Uterus (tissue), 3 donors: ENCODE measurements at regions not wholly inside any gene's neighbourhood (a gene's known extent, or its start where the extent isn't known, plus 50 kb on each side); places are given as distances from the start of the nearest gene placed in this dataset.

Experiments used
- DNase-seq, 2 donors: peaks; one replicate each; pipeline ENCODE4 v3.0.0-alpha.2; 2019 to 2020
- H3K27ac ChIP-seq, 2 donors: fragments of 200-600 bp; sonication (generic); 1 replicate in 1 of 2; 2 replicates in 1 of 2; pipeline ENCODE4 v1.5.1; 2016 to 2018
- H3K27me3 ChIP-seq, 2 donors: fragments of 200-600 bp; sonication (generic); one replicate each; pipeline ENCODE4 v1.5.1; 2018 to 2019; ENCODE audit warnings: control low read depth in 1 of 2
- H3K36me3 ChIP-seq, 2 donors: fragments of 200-600 bp; sonication (generic); one replicate each; pipeline ENCODE4 v1.5.1; 2019; ENCODE audit warnings: control low read depth in 1 of 2
- H3K4me1 ChIP-seq, 2 donors: fragments of 200-600 bp; sonication (generic); one replicate each; pipeline ENCODE4 v1.5.1; 2018 to 2019; ENCODE audit warnings: control low read depth in 1 of 2
- H3K4me3 ChIP-seq, 2 donors: fragments of 200-600 bp; sonication (generic); 1 replicate in 1 of 2; 2 replicates in 1 of 2; pipeline ENCODE4 v1.5.1; 2018 to 2019; ENCODE audit warnings: mild to moderate bottlenecking in 1 of 2
- H3K9me3 ChIP-seq, 2 donors: fragments of 200-600 bp; sonication (generic); one replicate each; pipeline ENCODE4 v1.5.1; 2019; ENCODE audit warnings: control low read depth in 1 of 2
- POLR2A ChIP-seq, 2 donors: fragments of 450-650 bp; IDR thresholded peaks; one replicate each; pipeline ENCODE4 v1.6.1; 2016; ENCODE audit warnings: antibody characterized with exemption in 2 of 2, mild to moderate bottlenecking in 1 of 2, moderate library complexity in 1 of 2
- intact Hi-C: fragments of 100-400 bp; cut with DNase I; formaldehyde crosslinking; loops from one replicate; pipeline ENCODE4 v1.15.1; 2023; ENCODE audit warnings: low total_unique reads
- TF ChIP-seq, protein P1 (sequence below), 4 experiments: fragments of 200-600 bp in 2 of 4; fragments of 450-650 bp in 2 of 4; sonication (generic) in 2 of 4; IDR thresholded peaks; one replicate each; pipeline ENCODE4 v1.5.1; 2016 to 2019; ENCODE audit warnings: antibody characterized with exemption in 4 of 4, mild to moderate bottlenecking in 2 of 4, moderate library complexity in 1 of 4
- donor health status: DM: yes; HTN: yes; CAD: no.

DNA sequence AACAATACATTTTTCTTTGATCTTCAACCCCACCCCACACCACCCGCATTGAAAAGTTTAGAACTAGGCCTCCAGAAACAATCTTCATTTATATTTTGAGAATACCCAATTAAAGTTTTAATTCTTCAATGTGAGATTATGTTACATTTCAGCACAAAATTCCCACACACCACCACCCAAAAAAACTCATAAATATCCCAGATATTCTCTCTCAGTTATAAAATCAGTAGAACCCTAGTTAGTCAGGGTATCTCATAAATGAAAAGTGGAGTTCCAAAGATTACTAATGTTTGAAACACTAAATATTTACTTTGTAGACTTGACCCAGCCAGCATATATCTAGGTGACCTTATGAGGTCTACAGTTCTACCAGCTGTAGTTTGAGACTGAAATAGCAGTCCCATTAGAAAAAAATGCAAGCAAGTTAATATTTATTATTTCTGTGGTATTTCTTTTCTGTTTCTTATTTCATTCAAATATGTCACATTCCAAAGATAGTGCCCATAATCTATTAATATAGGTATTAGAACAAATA, 371.0 kb downstream of the TENT5A start:
- Histone ChIP-seq H3K36me3 (no peaks in the 10 kb centered on the region), H3K4me3 (no peak overlapping the region), H3K9me3 (no peaks in the 10 kb centered on the region), H3K4me1 (no peaks in the 10 kb centered on the region), H3K27ac (no peak overlapping the region), H3K27me3 (no peaks in the 10 kb centered on the region)
- no peak for TF ChIP-seq POLR2A (IDR thresholded peaks at IDR 0.05)
- TF ChIP-seq, protein P1, sequence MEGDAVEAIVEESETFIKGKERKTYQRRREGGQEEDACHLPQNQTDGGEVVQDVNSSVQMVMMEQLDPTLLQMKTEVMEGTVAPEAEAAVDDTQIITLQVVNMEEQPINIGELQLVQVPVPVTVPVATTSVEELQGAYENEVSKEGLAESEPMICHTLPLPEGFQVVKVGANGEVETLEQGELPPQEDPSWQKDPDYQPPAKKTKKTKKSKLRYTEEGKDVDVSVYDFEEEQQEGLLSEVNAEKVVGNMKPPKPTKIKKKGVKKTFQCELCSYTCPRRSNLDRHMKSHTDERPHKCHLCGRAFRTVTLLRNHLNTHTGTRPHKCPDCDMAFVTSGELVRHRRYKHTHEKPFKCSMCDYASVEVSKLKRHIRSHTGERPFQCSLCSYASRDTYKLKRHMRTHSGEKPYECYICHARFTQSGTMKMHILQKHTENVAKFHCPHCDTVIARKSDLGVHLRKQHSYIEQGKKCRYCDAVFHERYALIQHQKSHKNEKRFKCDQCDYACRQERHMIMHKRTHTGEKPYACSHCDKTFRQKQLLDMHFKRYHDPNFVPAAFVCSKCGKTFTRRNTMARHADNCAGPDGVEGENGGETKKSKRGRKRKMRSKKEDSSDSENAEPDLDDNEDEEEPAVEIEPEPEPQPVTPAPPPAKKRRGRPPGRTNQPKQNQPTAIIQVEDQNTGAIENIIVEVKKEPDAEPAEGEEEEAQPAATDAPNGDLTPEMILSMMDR (IDR thresholded peaks at IDR 0.05), result no peak
- no peak for DNase-seq
- intact Hi-C loops, result no loop called here

DNA sequence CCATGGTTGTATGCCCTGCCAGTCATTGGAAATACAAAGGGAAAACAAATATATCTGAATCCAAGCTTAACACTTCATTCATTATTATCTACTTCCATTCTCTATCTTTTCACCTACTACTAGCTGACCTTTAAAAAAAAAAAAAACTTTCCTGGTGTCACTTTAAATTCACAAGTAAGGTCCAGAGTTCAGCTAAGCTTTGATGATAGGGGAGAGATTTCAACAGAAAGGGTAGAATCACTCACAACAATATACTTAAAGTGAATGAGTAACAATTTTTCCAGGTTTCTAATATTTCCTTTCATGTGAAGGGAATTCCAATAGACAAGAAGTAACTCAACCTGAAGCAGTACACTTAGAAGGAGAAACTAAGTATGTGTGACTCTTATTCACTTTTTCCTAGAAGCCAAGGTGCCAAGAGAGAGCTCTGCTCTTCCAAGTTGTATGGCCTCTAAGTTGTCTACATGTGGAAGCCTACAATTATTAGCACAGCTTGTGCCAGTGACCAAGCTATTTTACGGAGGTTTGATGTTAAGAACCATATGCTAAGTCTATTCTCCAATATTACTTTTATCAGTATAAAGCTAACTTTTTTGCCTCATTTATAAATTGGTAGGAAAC, 371.7 kb downstream of the TENT5A start:
- Histone ChIP-seq H3K27ac (no peak overlapping the region), H3K9me3 (no peaks in the 10 kb centered on the region), H3K27me3 (no peaks in the 10 kb centered on the region), H3K4me3 (no peak overlapping the region), H3K36me3 (no peaks in the 10 kb centered on the region), H3K4me1 (no peaks in the 10 kb centered on the region)
- TF ChIP-seq, protein P1 (IDR thresholded peaks at IDR 0.05), result no peak
- no peak for TF ChIP-seq POLR2A (IDR thresholded peaks at IDR 0.05)
- intact Hi-C loops, result no loop called here
- DNase-seq, result no peak

DNA sequence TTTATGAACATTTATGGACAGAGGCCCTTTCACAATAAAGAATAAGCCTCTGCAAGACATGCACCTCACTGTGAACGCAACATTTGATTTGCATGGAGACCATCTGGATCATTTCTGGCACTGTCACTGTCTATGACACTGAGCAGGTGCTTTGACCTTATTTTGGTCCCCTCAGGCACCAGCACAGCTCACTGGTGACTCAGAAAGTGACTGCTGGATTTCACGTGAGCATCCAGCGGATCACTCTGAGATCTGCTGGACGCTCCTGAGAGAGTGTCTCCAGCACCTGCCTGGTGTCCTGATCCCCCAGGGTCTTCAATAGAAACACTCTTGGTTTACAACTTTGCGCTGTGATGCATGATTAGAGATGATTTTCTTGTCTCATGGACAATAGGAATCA, 375.7 kb downstream of the TENT5A start:
- Histone ChIP-seq H3K4me3 (no peak overlapping the region), H3K9me3 (no peaks in the 10 kb centered on the region), H3K27me3 (no peaks in the 10 kb centered on the region), H3K36me3 (no peaks in the 10 kb centered on the region), H3K4me1 (no peaks in the 10 kb centered on the region), H3K27ac (no peak overlapping the region)
- intact Hi-C loops, result no loop called here
- DNase-seq, result no peak
- TF ChIP-seq POLR2A (IDR thresholded peaks at IDR 0.05), result no peak
- TF ChIP-seq, protein P1 (IDR thresholded peaks at IDR 0.05), result no peak

DNA sequence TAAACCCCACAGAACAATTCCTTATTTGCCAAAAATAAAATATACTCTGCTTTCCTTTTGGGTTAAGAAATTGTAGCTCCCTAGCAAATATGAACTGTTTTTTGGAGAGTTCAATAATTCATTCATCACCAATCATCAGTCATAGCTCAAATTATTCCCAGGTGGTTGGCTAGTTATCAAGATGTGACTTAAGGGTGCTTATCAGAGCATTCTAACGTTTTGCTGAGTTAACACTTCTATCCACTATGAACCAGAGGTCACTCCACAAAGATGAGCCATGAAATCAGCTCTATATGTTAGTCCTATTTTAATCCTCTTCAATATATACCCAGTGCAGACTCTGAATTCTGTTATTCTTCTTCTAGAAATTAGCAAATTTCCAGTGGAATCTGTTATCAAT, 379.1 kb downstream of the TENT5A start:
- Histone ChIP-seq H3K27ac (no peak overlapping the region), H3K4me3 (no peak overlapping the region), H3K9me3 (no peaks in the 10 kb centered on the region), H3K27me3 (no peaks in the 10 kb centered on the region), H3K4me1 (no peaks in the 10 kb centered on the region), H3K36me3 (no peaks in the 10 kb centered on the region)
- TF ChIP-seq, protein P1 (IDR thresholded peaks at IDR 0.05), result no peak
- TF ChIP-seq POLR2A (IDR thresholded peaks at IDR 0.05), result no peak
- intact Hi-C loops, result no loop called here
- no peak for DNase-seq

DNA sequence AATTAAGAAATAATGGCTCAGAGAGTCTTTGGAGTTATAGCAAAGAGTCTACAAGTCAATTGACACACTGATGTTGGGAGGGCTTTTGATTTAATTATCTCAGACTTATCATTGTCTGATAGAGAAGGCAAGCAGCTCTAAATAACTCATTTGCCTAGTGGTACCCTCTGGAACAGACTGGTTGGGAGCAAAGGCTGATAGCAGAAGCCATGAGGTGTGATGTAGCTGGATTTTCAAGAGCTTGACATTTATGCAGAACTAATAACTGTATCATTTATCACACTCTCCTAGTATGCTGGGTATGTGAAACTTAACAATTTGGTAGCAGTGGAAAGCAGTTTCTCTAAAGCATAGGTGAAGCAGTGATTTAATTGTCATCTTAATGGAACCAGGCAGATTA, 380.6 kb downstream of the TENT5A start:
- no peaks in the 10 kb centered on the region for H3K9me3 ChIP-seq
- intact Hi-C loops, result no loop called here
- H3K27me3 ChIP-seq, result no peaks in the 10 kb centered on the region
- H3K36me3 ChIP-seq, result no peaks in the 10 kb centered on the region
- no peak for TF ChIP-seq POLR2A (IDR thresholded peaks at IDR 0.05)
- TF ChIP-seq, protein P1 (IDR thresholded peaks at IDR 0.05), result no peak
- DNase-seq, result no peak
- no peak overlapping the region for H3K27ac ChIP-seq
- no peaks in the 10 kb centered on the region for H3K4me1 ChIP-seq
- no peak overlapping the region for H3K4me3 ChIP-seq
